Activated T-helper 2 cell treated with anti-CD3 and anti-CD28 coated beads, Interferon-gamma antibody, Interleukin-2, Interleukin-4, amounts not matched to agents 10 μg/mL and 5 μg/mL and 100 μg/mL, durations not matched to agents 14 hours and 24 hours and 36 hours (primary cell): ENCODE measurements at regions not wholly inside any gene's neighbourhood (a gene's known extent, or its start where the extent isn't known, plus 50 kb on each side); places are given as distances from the start of the nearest gene placed in this dataset.

Source experiments
- DNase-seq: peaks from one replicate; pipeline ENCODE4 v3.0.0; 2021; ENCODE audit warnings: low spot score
- H3K27ac Mint-ChIP-seq: one replicate; pipeline ENCODE4 v1.8.0; 2021; ENCODE audit warnings: mixed read lengths
- H3K27me3 Mint-ChIP-seq: one replicate; pipeline ENCODE4 v1.8.0; 2021; ENCODE audit warnings: low read depth, mixed read lengths
- H3K36me3 Mint-ChIP-seq: one replicate; pipeline ENCODE4 v1.8.0; 2021; ENCODE audit warnings: low read depth, mixed read lengths
- H3K4me1 Mint-ChIP-seq: one replicate; pipeline ENCODE4 v1.8.0; 2021; ENCODE audit warnings: low read depth, mixed read lengths
- H3K4me3 Mint-ChIP-seq: one replicate; pipeline ENCODE4 v1.8.0; 2021; ENCODE audit warnings: low read depth, mild to moderate bottlenecking, moderate library complexity, mixed read lengths
- H3K9me3 Mint-ChIP-seq: one replicate; pipeline ENCODE4 v1.8.0; 2021; ENCODE audit warnings: mixed read lengths
- intact Hi-C: fragments of 100-400 bp; cut with micrococcal nuclease; formaldehyde crosslinking; loops from one replicate; pipeline ENCODE4 v1.15.1; 2023

GRCh38 chr15:35629766-35630165, 83.8 kb upstream of the DPH6 start:
- no peaks in the 10 kb centered on the region for H3K9me3 Mint-ChIP-seq

GRCh38 chr15:35630532-35630931, 84.6 kb upstream of the DPH6 start:
- no peak overlapping the region for H3K27ac Mint-ChIP-seq
- H3K4me1 Mint-ChIP-seq = no peaks in the 10 kb centered on the region
- H3K9me3 Mint-ChIP-seq = no peaks in the 10 kb centered on the region
- H3K27me3 Mint-ChIP-seq = peaks cover 2% of the 10 kb centered on the region
- DNase-seq = no peak
- no peaks in the 10 kb centered on the region for H3K36me3 Mint-ChIP-seq
- no peak overlapping the region for H3K4me3 Mint-ChIP-seq
- intact Hi-C loops = no loop called here

More at GRCh38 chr15:35629766-35630165, 83.8 kb upstream of the DPH6 start:
- no peak for DNase-seq
- Mint-ChIP-seq H3K27ac (no peak overlapping the region), H3K36me3 (no peaks in the 10 kb centered on the region), H3K4me3 (no peak overlapping the region), H3K4me1 (no peaks in the 10 kb centered on the region), H3K27me3 (peaks cover 2% of the 10 kb centered on the region)
- intact Hi-C loops = no loop called here

- Mint-ChIP-seq H3K9me3 (no peaks in the 10 kb centered on the region), H3K27ac (no peak overlapping the region), H3K4me3 (no peak overlapping the region), H3K36me3 (no peaks in the 10 kb centered on the region), H3K4me1 (no peaks in the 10 kb centered on the region), H3K27me3 (peaks cover 2% of the 10 kb centered on the region)
- intact Hi-C loops = no loop called here
- DNase-seq = no peak
These were observed 85.0 kb upstream of the DPH6 start for GRCh38 chr15:35630985-35631384.

- H3K27ac Mint-ChIP-seq = no peak overlapping the region
- no peak overlapping the region for H3K4me3 Mint-ChIP-seq
- H3K4me1 Mint-ChIP-seq = no peaks in the 10 kb centered on the region
- H3K9me3 Mint-ChIP-seq = no peaks in the 10 kb centered on the region
- DNase-seq = no peak
- no peaks in the 10 kb centered on the region for H3K36me3 Mint-ChIP-seq
- peaks cover 3% of the 10 kb centered on the region for H3K27me3 Mint-ChIP-seq
- intact Hi-C loops = no loop called here
These were observed 87.7 kb upstream of the DPH6 start for GRCh38 chr15:35633677-35634076.

- intact Hi-C loops = no loop called here
- Mint-ChIP-seq H3K36me3 (no peaks in the 10 kb centered on the region), H3K4me3 (no peak overlapping the region), H3K9me3 (no peaks in the 10 kb centered on the region), H3K4me1 (no peaks in the 10 kb centered on the region), H3K27me3 (peaks cover 2% of the 10 kb centered on the region), H3K27ac (no peak overlapping the region)
- no peak for DNase-seq
These were observed 100.8 kb upstream of the DPH6 start for GRCh38 chr15:35646790-35647189.

- H3K9me3 Mint-ChIP-seq = no peaks in the 10 kb centered on the region
- H3K4me1 Mint-ChIP-seq = no peaks in the 10 kb centered on the region
- H3K27me3 Mint-ChIP-seq = peaks cover 3% of the 10 kb centered on the region
- intact Hi-C loops = no loop called here
- H3K4me3 Mint-ChIP-seq = no peak overlapping the region
- no peak overlapping the region for H3K27ac Mint-ChIP-seq
- H3K36me3 Mint-ChIP-seq = no peaks in the 10 kb centered on the region
- no peak for DNase-seq
These were observed 101.3 kb upstream of the DPH6 start for GRCh38 chr15:35647303-35647702.

- H3K4me3 Mint-ChIP-seq = no peak overlapping the region
- peaks cover 7% of the 10 kb centered on the region for H3K27me3 Mint-ChIP-seq
- H3K9me3 Mint-ChIP-seq = no peaks in the 10 kb centered on the region
- DNase-seq = no peak
- no peak overlapping the region for H3K27ac Mint-ChIP-seq
- no peaks in the 10 kb centered on the region for H3K36me3 Mint-ChIP-seq
- no peaks in the 10 kb centered on the region for H3K4me1 Mint-ChIP-seq
- intact Hi-C loops = no loop called here
These were observed 103.0 kb upstream of the DPH6 start for GRCh38 chr15:35648941-35649340.

- Mint-ChIP-seq H3K9me3 (no peaks in the 10 kb centered on the region), H3K4me3 (no peak overlapping the region), H3K27ac (no peak overlapping the region), H3K4me1 (no peaks in the 10 kb centered on the region), H3K36me3 (no peaks in the 10 kb centered on the region), H3K27me3 (peaks cover 10% of the 10 kb centered on the region)
- intact Hi-C loops = no loop called here
- no peak for DNase-seq
These were observed 103.6 kb upstream of the DPH6 start for GRCh38 chr15:35649575-35649974.

- intact Hi-C loops = no loop called here
- no peaks in the 10 kb centered on the region for H3K36me3 Mint-ChIP-seq
- no peaks in the 10 kb centered on the region for H3K9me3 Mint-ChIP-seq
- DNase-seq = no peak
- peaks cover 4% of the 10 kb centered on the region for H3K4me1 Mint-ChIP-seq
- H3K27ac Mint-ChIP-seq = no peak overlapping the region
- peaks cover 10% of the 10 kb centered on the region for H3K27me3 Mint-ChIP-seq
- no peak overlapping the region for H3K4me3 Mint-ChIP-seq
These were observed 108.4 kb upstream of the DPH6 start for GRCh38 chr15:35654332-35654731.

GRCh38 chr15:35657679-35658311, 111.8 kb upstream of the DPH6 start:
- Mint-ChIP-seq H3K27ac (no peak overlapping the region), H3K4me1 (peaks cover 4% of the 10 kb centered on the region), H3K4me3 (no peak overlapping the region), H3K27me3 (peaks cover 9% of the 10 kb centered on the region), H3K36me3 (no peaks in the 10 kb centered on the region), H3K9me3 (no peaks in the 10 kb centered on the region)
- intact Hi-C loops = loop anchor here (5.0 kb wide), 1 partner anchor 665 kb away; no protein-coding TSS in a partner anchor
- DNase-seq = no peak

- no peak for DNase-seq
- Mint-ChIP-seq H3K27ac (no peak overlapping the region), H3K27me3 (peaks cover 3% of the 10 kb centered on the region), H3K36me3 (no peaks in the 10 kb centered on the region), H3K4me1 (no peaks in the 10 kb centered on the region), H3K9me3 (no peaks in the 10 kb centered on the region), H3K4me3 (no peak overlapping the region)
- intact Hi-C loops = loop anchor here (10.0 kb wide), 1 partner anchor 119 kb away; the partner anchor contains the start of gene DPH6
These were observed 118.0 kb upstream of the DPH6 start for GRCh38 chr15:35663956-35664355.

- intact Hi-C loops = loop anchor here (10.0 kb wide), 1 partner anchor 121 kb away; the partner anchor contains the start of gene DPH6
- Mint-ChIP-seq H3K27me3 (no peaks in the 10 kb centered on the region), H3K4me1 (no peaks in the 10 kb centered on the region), H3K36me3 (no peaks in the 10 kb centered on the region), H3K9me3 (no peaks in the 10 kb centered on the region), H3K27ac (no peak overlapping the region), H3K4me3 (no peak overlapping the region)
- no peak for DNase-seq
These were observed 120.1 kb upstream of the DPH6 start for GRCh38 chr15:35665896-35666536.

- Mint-ChIP-seq H3K27ac (no peak overlapping the region), H3K27me3 (no peaks in the 10 kb centered on the region), H3K4me1 (peaks cover 3% of the 10 kb centered on the region), H3K4me3 (no peak overlapping the region), H3K9me3 (no peaks in the 10 kb centered on the region), H3K36me3 (no peaks in the 10 kb centered on the region)
- DNase-seq = no peak
- intact Hi-C loops = loop anchor here (10.0 kb wide), 1 partner anchor 123 kb away; the partner anchor contains the start of gene DPH6
These were observed 121.9 kb upstream of the DPH6 start for GRCh38 chr15:35667908-35668307.
